ENCODE measurements at regions not wholly inside any gene's neighbourhood (a gene's known extent, or its start where the extent isn't known, plus 50 kb on each side); places are given as distances from the start of the nearest gene placed in this dataset.

- Mint-ChIP-seq H3K4me3 (no peak overlapping the region), H3K36me3 (ENCODE audit: low read depth) (no peaks in the 10 kb centered on the region), H3K27me3 (peaks cover 28% of the 10 kb centered on the region), H3K4me1 (no peaks in the 10 kb centered on the region), H3K27ac (no peak overlapping the region)
- DNase-seq, result no peak
- no peak for ATAC-seq
- H3K9me3 ChIP-seq (ENCODE audit: control insufficient read depth, low read length, poor library complexity, severe bottlenecking), result no peaks in the 10 kb centered on the region
Measured at GRCh38 chr4:111992351-111993168, 152.7 kb upstream of the FAM241A start.

GRCh38 chr4:111994392-111994791 is 150.9 kb upstream of the FAM241A start:
- H3K36me3 Mint-ChIP-seq (ENCODE audit: low read depth), result no peaks in the 10 kb centered on the region
- H3K4me3 Mint-ChIP-seq, result no peak overlapping the region
- peaks cover 28% of the 10 kb centered on the region for H3K27me3 Mint-ChIP-seq
- H3K9me3 ChIP-seq (ENCODE audit: control insufficient read depth, low read length, poor library complexity, severe bottlenecking), result no peaks in the 10 kb centered on the region
- H3K27ac Mint-ChIP-seq, result no peak overlapping the region
- no peaks in the 10 kb centered on the region for H3K4me1 Mint-ChIP-seq
- ATAC-seq, result no peak
- no peak for DNase-seq

GRCh38 chr4:111997785-111998184 is 147.5 kb upstream of the FAM241A start:
- Mint-ChIP-seq H3K27me3 (peaks cover 15% of the 10 kb centered on the region), H3K27ac (no peak overlapping the region), H3K36me3 (ENCODE audit: low read depth) (no peaks in the 10 kb centered on the region), H3K4me3 (no peak overlapping the region), H3K4me1 (no peaks in the 10 kb centered on the region)
- no peaks in the 10 kb centered on the region for H3K9me3 ChIP-seq (ENCODE audit: control insufficient read depth, low read length, poor library complexity, severe bottlenecking)
- DNase-seq (no peak), ATAC-seq (no peak)

- no peak overlapping the region for H3K27ac Mint-ChIP-seq
- H3K36me3 Mint-ChIP-seq (ENCODE audit: low read depth), result no peaks in the 10 kb centered on the region
- DNase-seq (no peak), ATAC-seq (no peak)
- H3K4me1 Mint-ChIP-seq, result no peaks in the 10 kb centered on the region
- H3K27me3 Mint-ChIP-seq, result peaks cover 4% of the 10 kb centered on the region
- no peaks in the 10 kb centered on the region for H3K9me3 ChIP-seq (ENCODE audit: control insufficient read depth, low read length, poor library complexity, severe bottlenecking)
- H3K4me3 Mint-ChIP-seq, result no peak overlapping the region
Measured at GRCh38 chr4:111999801-112000200, 145.5 kb upstream of the FAM241A start.

- no peaks in the 10 kb centered on the region for H3K9me3 ChIP-seq (ENCODE audit: control insufficient read depth, low read length, poor library complexity, severe bottlenecking)
- Mint-ChIP-seq H3K27me3 (peaks cover 4% of the 10 kb centered on the region), H3K27ac (no peak overlapping the region), H3K4me1 (no peaks in the 10 kb centered on the region), H3K36me3 (ENCODE audit: low read depth) (no peaks in the 10 kb centered on the region), H3K4me3 (no peak overlapping the region)
- no peak for ATAC-seq
- no peak for DNase-seq
Measured at GRCh38 chr4:112001041-112001440, 144.2 kb upstream of the FAM241A start.

- no peaks in the 10 kb centered on the region for H3K36me3 Mint-ChIP-seq (ENCODE audit: low read depth)
- ATAC-seq (no peak), DNase-seq (no peak)
- H3K9me3 ChIP-seq (ENCODE audit: control insufficient read depth, low read length, poor library complexity, severe bottlenecking), result no peaks in the 10 kb centered on the region
- H3K4me3 Mint-ChIP-seq, result no peak overlapping the region
- peaks cover 4% of the 10 kb centered on the region for H3K27me3 Mint-ChIP-seq
- no peak overlapping the region for H3K27ac Mint-ChIP-seq
- no peaks in the 10 kb centered on the region for H3K4me1 Mint-ChIP-seq
Measured at GRCh38 chr4:112002248-112002661, 143.0 kb upstream of the FAM241A start.

- H3K27ac Mint-ChIP-seq, result no peak overlapping the region
- H3K27me3 Mint-ChIP-seq, result peaks cover 4% of the 10 kb centered on the region
- peaks cover 2% of the 10 kb centered on the region for H3K4me1 Mint-ChIP-seq
- H3K9me3 ChIP-seq (ENCODE audit: control insufficient read depth, low read length, poor library complexity, severe bottlenecking), result no peaks in the 10 kb centered on the region
- no peak overlapping the region for H3K4me3 Mint-ChIP-seq
- ATAC-seq (no peak), DNase-seq (no peak)
- no peaks in the 10 kb centered on the region for H3K36me3 Mint-ChIP-seq (ENCODE audit: low read depth)
Measured at GRCh38 chr4:112003231-112003907, 141.9 kb upstream of the FAM241A start.

- DNase-seq, result no peak
- no peak overlapping the region for H3K4me3 Mint-ChIP-seq
- no peaks in the 10 kb centered on the region for H3K9me3 ChIP-seq (ENCODE audit: control insufficient read depth, low read length, poor library complexity, severe bottlenecking)
- H3K27ac Mint-ChIP-seq, result no peak overlapping the region
- H3K4me1 Mint-ChIP-seq, result peaks cover 2% of the 10 kb centered on the region
- ATAC-seq, result no peak
- H3K27me3 Mint-ChIP-seq, result peaks cover 4% of the 10 kb centered on the region
- H3K36me3 Mint-ChIP-seq (ENCODE audit: low read depth), result no peaks in the 10 kb centered on the region
Measured at GRCh38 chr4:112005027-112005426, 140.2 kb upstream of the FAM241A start.

GRCh38 chr4:112007391-112007790 is 137.9 kb upstream of the FAM241A start:
- DNase-seq (no peak), ATAC-seq (no peak)
- no peaks in the 10 kb centered on the region for H3K9me3 ChIP-seq (ENCODE audit: control insufficient read depth, low read length, poor library complexity, severe bottlenecking)
- peaks cover 18% of the 10 kb centered on the region for H3K27me3 Mint-ChIP-seq
- H3K36me3 Mint-ChIP-seq (ENCODE audit: low read depth), result no peaks in the 10 kb centered on the region
- H3K4me3 Mint-ChIP-seq, result no peak overlapping the region
- H3K4me1 Mint-ChIP-seq, result peaks cover 2% of the 10 kb centered on the region
- H3K27ac Mint-ChIP-seq, result no peak overlapping the region

GRCh38 chr4:112015960-112016359 is 129.3 kb upstream of the FAM241A start:
- no peaks in the 10 kb centered on the region for H3K4me1 Mint-ChIP-seq
- H3K27me3 Mint-ChIP-seq, result peaks cover 33% of the 10 kb centered on the region

GRCh38 chr4:112023402-112023950 is 121.8 kb upstream of the FAM241A start:
- Mint-ChIP-seq H3K4me3 (no peak overlapping the region), H3K27ac (no peak overlapping the region), H3K27me3 (peaks cover 22% of the 10 kb centered on the region), H3K4me1 (no peaks in the 10 kb centered on the region), H3K36me3 (ENCODE audit: low read depth) (peaks cover 3% of the 10 kb centered on the region)
- no peaks in the 10 kb centered on the region for H3K9me3 ChIP-seq (ENCODE audit: control insufficient read depth, low read length, poor library complexity, severe bottlenecking)
- DNase-seq (no peak), ATAC-seq (no peak)

More at GRCh38 chr4:112015960-112016359, 129.3 kb upstream of the FAM241A start:
- no peak overlapping the region for H3K4me3 Mint-ChIP-seq
- ATAC-seq, result no peak
- no peak for DNase-seq
- peaks cover 3% of the 10 kb centered on the region for H3K36me3 Mint-ChIP-seq (ENCODE audit: low read depth)
- no peaks in the 10 kb centered on the region for H3K9me3 ChIP-seq (ENCODE audit: control insufficient read depth, low read length, poor library complexity, severe bottlenecking)
- no peak overlapping the region for H3K27ac Mint-ChIP-seq

GRCh38 chr4:112026058-112026457 is 119.2 kb upstream of the FAM241A start:
- Mint-ChIP-seq H3K4me1 (no peaks in the 10 kb centered on the region), H3K36me3 (ENCODE audit: low read depth) (no peaks in the 10 kb centered on the region), H3K27me3 (peaks cover 29% of the 10 kb centered on the region), H3K4me3 (no peak overlapping the region), H3K27ac (no peak overlapping the region)
- DNase-seq (no peak), ATAC-seq (no peak)
- no peaks in the 10 kb centered on the region for H3K9me3 ChIP-seq (ENCODE audit: control insufficient read depth, low read length, poor library complexity, severe bottlenecking)

- Mint-ChIP-seq H3K4me3 (no peak overlapping the region), H3K27ac (no peak overlapping the region), H3K4me1 (no peaks in the 10 kb centered on the region), H3K27me3 (peaks cover 41% of the 10 kb centered on the region), H3K36me3 (ENCODE audit: low read depth) (no peaks in the 10 kb centered on the region)
- no peaks in the 10 kb centered on the region for H3K9me3 ChIP-seq (ENCODE audit: control insufficient read depth, low read length, poor library complexity, severe bottlenecking)
- DNase-seq (no peak), ATAC-seq (no peak)
Measured at GRCh38 chr4:112029771-112030171, 115.5 kb upstream of the FAM241A start.
